HG03159 (cell line): ENCODE measurements at regions not wholly inside any gene's neighbourhood (a gene's known extent, or its start where the extent isn't known, plus 50 kb on each side); places are given as distances from the start of the nearest gene placed in this dataset.

Source experiments
- ATAC-seq: cut with Tn5 transposase; IDR thresholded peaks from one replicate; pipeline ENCODE4 v1.9.1; 2021; ENCODE audit warnings: mild to moderate bottlenecking, moderate library complexity; ENCODE audit not compliant: unreplicated experiment

GRCh38 chr16:6453742-6454141 is 878.9 kb upstream of the RBFOX1 start:
- no peak for ATAC-seq

- ATAC-seq: no peak
Observed at GRCh38 chr16:6447021-6447790, 885.4 kb upstream of the RBFOX1 start.

- no peak for ATAC-seq
Observed at GRCh38 chr16:6446370-6446769, 886.3 kb upstream of the RBFOX1 start.

GRCh38 chr16:6439129-6439528 is 893.5 kb upstream of the RBFOX1 start:
- ATAC-seq: no peak

GRCh38 chr16:6428861-6429260 is 903.8 kb upstream of the RBFOX1 start:
- no peak for ATAC-seq

GRCh38 chr16:6427621-6428020 is 905.0 kb upstream of the RBFOX1 start:
- ATAC-seq: no peak

- no peak for ATAC-seq
Observed at GRCh38 chr16:6407596-6407995, 925.0 kb upstream of the RBFOX1 start.

GRCh38 chr16:6406028-6406427 is 926.6 kb upstream of the RBFOX1 start:
- ATAC-seq: no peak

- no peak for ATAC-seq
Observed at GRCh38 chr16:6382924-6383459, 949.7 kb upstream of the RBFOX1 start.

- no peak for ATAC-seq
Observed at GRCh38 chr16:6381896-6382295, 950.7 kb upstream of the RBFOX1 start.

- no peak for ATAC-seq
Observed at GRCh38 chr16:6377956-6378355, 954.7 kb upstream of the RBFOX1 start.

- ATAC-seq: no peak
Observed at GRCh38 chr16:6375465-6376075, 957.1 kb upstream of the RBFOX1 start.

GRCh38 chr16:6374821-6375220 is 957.8 kb upstream of the RBFOX1 start:
- no peak for ATAC-seq

GRCh38 chr16:6364846-6365245 is 967.8 kb upstream of the RBFOX1 start:
- ATAC-seq: no peak

GRCh38 chr16:6363896-6364607 is 968.6 kb upstream of the RBFOX1 start:
- no peak for ATAC-seq

- ATAC-seq: no peak
Observed at GRCh38 chr16:6363396-6363795, 969.2 kb upstream of the RBFOX1 start.

GRCh38 chr16:6362321-6362720 is 970.3 kb upstream of the RBFOX1 start:
- ATAC-seq: no peak

- ATAC-seq: no peak
Observed at GRCh38 chr16:6360641-6361040, 972.0 kb upstream of the RBFOX1 start.

GRCh38 chr16:6356911-6357310 is 975.7 kb upstream of the RBFOX1 start:
- no peak for ATAC-seq

GRCh38 chr16:6349725-6350124 is 982.9 kb upstream of the RBFOX1 start:
- ATAC-seq: no peak

- no peak for ATAC-seq
Observed at GRCh38 chr16:6345090-6345489, 987.6 kb upstream of the RBFOX1 start.

- no peak for ATAC-seq
Observed at GRCh38 chr16:6343157-6343556, 989.5 kb upstream of the RBFOX1 start.
